ENCODE measurements at regions not wholly inside any gene's neighbourhood (a gene's known extent, or its start where the extent isn't known, plus 50 kb on each side); places are given as distances from the start of the nearest gene placed in this dataset.
A peak's percentile ranks its signal among the peaks of the same experiment; 100 is the strongest.

DNA sequence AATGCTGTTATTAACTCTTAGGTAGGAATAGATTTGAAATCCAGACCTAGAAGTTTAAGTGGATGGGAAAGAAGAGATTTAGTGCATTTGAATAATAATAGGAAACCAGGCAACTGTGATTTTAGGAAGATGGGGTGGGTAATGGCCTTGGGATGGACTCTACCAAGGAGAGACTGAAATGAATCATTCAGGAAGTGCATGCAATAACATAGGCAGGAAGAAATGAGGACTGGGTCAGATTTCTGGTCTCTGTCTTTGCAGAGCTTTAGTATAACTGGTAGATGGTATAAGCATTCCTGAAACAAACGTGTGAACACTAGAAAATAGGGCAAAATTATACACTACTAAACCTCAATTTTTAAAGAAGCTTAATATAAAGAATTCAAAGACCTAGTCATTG lies 274.4 kb upstream of the CLINT1 start:
- peak; percentile 34 for DNase-seq (ENCODE audit: low read depth)

GRCh38 chr5:158127536-158127935 lies 268.6 kb upstream of the CLINT1 start:
- DNase-seq (ENCODE audit: low read depth), result no peak

DNA sequence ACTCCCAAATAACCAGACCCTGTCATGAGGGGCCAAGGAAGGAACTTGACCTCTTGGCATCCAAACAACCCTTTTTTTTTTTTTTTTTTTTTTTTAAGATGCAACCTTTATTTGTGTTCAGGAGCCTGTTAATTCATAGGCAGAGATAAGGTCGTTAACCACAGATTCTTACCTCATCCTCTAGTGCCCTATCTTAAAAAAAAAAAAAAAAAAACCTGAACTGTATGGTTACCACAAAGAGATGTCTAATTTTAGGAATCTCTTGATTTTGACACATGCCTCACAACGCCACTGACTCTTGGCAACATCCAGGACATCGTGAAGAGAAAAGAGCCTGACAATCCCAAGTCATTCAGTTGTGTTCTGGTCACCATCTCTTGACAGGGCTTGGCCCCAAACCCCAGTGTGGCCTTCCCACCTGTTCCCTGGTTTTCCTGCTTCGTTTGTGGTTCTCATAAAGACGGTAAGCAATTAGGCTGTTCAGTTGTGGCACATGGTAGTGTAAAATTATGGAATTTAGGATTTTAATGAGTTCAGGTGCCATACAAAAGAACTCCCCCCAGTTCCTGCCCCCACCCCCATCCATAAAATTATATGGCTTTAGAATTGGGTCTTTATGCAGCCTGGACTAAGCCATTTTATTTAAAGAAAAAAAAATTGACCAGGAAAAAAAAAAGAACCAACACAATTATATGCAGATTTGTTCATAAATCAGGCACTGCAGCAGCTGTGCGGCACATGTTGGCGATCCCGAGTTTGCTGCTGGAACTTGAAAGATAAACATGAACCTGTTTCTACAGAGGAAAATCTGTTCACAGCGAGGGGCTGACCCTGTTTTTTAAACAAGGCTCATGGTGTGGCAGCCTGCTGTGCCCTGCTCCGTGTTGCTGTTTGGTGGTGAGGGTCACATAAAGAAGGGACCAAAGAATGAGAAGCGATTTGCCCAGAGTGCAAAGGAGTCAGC lies 267.8 kb upstream of the CLINT1 start:
- no peak for DNase-seq (ENCODE audit: low read depth)

- no peak for DNase-seq (ENCODE audit: low read depth)
Measured at GRCh38 chr5:158124606-158125316, 265.8 kb upstream of the CLINT1 start.

GRCh38 chr5:158123595-158123994 lies 264.6 kb upstream of the CLINT1 start:
- no peak for DNase-seq (ENCODE audit: low read depth)

DNA sequence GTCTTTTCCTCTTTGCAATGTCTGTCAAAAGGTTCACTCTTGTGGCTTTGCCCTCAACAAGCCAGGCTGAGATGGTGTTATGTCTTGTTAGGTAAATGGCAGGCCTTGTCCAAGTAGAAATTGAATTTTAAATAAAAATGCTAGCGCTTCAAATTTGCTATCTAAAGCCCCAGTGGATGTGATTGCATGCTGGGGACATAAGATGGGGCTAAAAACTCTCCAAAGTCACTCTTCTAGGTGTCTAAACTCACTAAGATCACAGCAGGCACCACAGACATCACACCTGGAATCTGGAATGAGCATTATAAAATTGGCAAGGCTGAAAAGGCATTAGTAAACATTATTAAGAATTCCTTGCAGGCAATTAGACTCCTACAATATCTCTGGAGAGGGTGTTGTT lies 262.7 kb upstream of the CLINT1 start:
- DNase-seq (ENCODE audit: low read depth), result no peak

DNA sequence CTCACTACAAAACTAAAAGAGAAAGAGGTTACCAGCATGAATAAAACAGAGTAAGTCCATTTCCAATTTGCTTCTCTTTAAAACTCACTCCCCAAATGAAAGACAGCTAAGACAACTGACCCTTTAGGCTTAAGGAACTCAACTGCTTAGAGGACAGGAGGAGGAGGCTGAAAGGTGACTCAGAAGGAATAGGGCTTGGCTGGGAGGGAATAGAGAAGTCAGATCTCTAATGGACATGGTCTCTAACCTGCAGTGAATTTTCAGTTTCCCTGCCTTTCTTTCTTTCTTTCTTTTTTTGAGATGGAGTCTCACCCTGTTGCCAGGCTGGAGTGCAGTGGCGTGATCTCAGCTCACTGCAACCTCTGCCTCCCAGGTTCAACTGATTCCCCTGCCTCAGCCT lies 261.8 kb upstream of the CLINT1 start:
- peak; percentile 34 for DNase-seq (ENCODE audit: low read depth)

- peak; percentile 84 for DNase-seq (ENCODE audit: low read depth)
Measured at GRCh38 chr5:158119961-158120723, 261.2 kb upstream of the CLINT1 start.

- DNase-seq (ENCODE audit: low read depth), result no peak
Measured at GRCh38 chr5:158117467-158118160, 258.7 kb upstream of the CLINT1 start.

- peak; percentile 28 for DNase-seq (ENCODE audit: low read depth)
Measured at GRCh38 chr5:158116965-158117364, 258.0 kb upstream of the CLINT1 start.

DNA sequence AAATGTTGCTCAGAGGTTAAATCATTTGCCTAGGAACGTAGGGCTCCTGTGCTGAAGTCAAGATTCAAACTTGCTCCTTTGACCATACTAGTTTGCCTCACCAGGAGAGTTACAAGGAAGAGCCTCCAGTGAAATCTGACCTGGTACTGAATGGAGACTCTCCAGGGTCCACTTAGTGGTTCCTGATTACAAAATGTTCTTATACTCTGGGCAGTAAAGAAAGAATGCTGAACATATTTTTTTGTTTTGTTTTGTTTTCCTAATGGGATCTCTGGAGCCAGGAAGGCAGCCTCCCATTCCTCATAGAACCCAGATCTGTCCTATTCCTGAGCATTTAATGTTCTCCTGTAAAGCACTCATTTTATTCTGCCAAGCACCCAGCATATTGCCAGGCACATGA lies 256.5 kb upstream of the CLINT1 start:
- no peak for DNase-seq (ENCODE audit: low read depth)

GRCh38 chr5:158108177-158108576 lies 249.2 kb upstream of the CLINT1 start:
- DNase-seq (ENCODE audit: low read depth), result no peak

DNA sequence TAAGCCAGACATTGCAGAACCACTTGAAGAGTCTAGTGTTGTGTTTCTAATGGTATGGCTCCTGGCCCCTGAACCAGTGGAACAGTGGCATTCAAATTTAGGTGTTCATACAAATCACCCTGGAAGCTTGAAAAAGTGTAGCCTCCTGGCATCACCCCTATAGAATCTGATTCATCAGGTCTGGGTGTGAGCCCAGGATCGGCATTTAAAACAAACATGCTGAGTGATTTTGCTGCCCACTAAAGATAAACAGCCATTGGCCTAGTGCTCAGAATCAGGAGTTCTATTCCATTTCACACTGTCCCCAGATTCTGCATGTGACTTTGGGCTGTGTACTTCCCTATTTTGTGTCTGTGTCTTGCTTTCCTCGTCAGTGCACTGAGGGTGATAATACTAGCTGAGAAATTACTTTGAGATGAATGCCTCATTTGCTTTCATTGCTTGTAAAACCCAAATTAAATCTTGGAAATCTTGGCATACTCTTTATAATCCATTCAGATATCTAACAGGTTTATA lies 241.5 kb upstream of the CLINT1 start:
- no peak for DNase-seq (ENCODE audit: low read depth)

DNA sequence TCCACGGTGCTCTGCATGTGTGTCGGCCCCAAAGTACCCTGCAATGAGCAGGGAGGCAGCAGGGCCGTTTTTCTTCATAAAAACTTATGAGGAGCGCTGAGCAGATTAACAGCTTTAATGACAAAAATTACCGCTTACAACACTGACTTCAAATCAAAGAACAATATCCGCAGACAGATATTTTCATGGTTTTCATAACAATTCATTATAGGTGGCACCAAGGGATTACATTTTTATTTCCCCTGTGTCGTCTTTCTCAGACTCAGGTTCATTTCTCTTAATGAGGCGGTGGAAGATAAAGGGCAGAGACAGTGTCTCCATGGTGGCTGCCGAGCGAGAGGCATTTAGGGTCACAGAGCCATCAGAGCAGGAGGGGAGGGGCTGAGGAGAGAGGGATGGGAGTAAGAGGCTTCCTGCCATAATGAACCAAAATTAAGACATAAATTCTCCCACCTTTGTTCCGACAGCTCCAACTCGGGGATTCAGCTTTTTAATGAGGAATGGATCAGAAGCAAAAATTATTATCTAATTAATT lies 240.7 kb upstream of the CLINT1 start:
- no peak for DNase-seq (ENCODE audit: low read depth)

- DNase-seq (ENCODE audit: low read depth), result no peak
Measured at GRCh38 chr5:158096835-158097234, 237.9 kb upstream of the CLINT1 start.

- no peak for DNase-seq (ENCODE audit: low read depth)
Measured at GRCh38 chr5:158086856-158087255, 227.9 kb upstream of the CLINT1 start.

GRCh38 chr5:158084292-158084691 lies 225.3 kb upstream of the CLINT1 start:
- no peak for DNase-seq (ENCODE audit: low read depth)

DNA sequence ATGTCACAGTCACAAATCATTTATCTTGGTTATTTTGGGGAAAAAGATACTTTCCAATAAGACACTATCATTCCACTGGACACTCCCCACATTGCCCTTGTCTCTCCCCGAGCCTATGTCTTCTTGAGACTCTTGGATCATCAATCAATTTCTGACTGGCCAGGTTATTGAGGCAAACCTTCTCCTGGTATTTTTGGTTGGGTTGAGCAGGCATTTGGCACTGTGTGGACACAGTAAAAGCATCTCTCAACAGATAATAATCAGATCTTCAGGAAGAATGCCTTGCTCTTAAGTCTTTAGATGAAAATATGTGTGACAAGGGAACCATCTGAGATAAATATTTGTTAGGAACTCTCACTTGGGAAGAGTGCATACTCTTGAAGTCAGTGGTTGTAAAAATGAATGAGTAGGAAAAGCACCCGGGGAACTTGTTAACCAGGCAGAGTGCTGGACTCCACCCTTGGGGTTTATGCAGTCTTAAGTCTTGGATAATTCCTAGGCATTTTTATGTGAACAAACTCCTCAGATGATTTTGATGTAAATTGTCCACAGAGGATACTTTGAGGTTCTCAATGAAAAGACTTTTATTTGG lies 223.8 kb upstream of the CLINT1 start:
- DNase-seq (ENCODE audit: low read depth), result no peak

GRCh38 chr5:158080112-158080511 lies 221.2 kb upstream of the CLINT1 start:
- no peak for DNase-seq (ENCODE audit: low read depth)

GRCh38 chr5:158079097-158079496 lies 220.2 kb upstream of the CLINT1 start:
- no peak for DNase-seq (ENCODE audit: low read depth)

Data from HT1080 (cell line).